GM23248 (cell line): ENCODE measurements at regions not wholly inside any gene's neighbourhood (a gene's known extent, or its start where the extent isn't known, plus 50 kb on each side); places are given as distances from the start of the nearest gene placed in this dataset.

ENCODE experiments used
- EZH2 ChIP-seq: fragments of 200-600 bp; sonication (generic); IDR thresholded peaks from 2 replicates; pipeline ENCODE4 v1.6.1; 2018; ENCODE audit warnings: antibody characterized with exemption, mild to moderate bottlenecking; ENCODE audit not compliant: insufficient read depth, poor library complexity, severe bottlenecking
- EZH2phosphoT487 ChIP-seq: fragments of 200-600 bp; sonication (generic); IDR thresholded peaks from 2 replicates; pipeline ENCODE4 v1.6.1; 2018; ENCODE audit warnings: antibody characterized with exemption, moderate library complexity, mild to moderate bottlenecking, low read depth; ENCODE audit not compliant: insufficient read depth

DNA sequence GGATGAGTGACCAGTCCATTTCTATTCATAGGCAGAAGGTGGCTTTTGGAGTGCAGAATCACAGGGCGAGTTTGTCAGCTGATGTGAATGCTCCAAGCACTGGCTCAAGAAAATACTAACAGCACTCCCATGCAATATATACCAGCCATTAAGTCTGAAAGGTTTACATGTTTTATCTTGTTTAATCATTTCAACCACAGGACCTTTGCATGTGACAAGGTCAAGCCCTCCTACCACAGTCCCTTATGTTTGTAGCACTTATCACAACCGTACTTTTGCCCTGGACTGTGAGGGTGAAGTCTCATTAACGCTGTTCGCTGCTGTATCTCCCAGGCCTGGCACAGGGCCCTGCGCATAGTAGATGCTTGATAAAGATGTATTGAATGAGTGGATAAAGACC is 99.3 kb upstream of the PMEPA1 start:
- TF ChIP-seq EZH2 (no peak), EZH2phosphoT487 (no peak)
